ENCODE measurements at regions not wholly inside any gene's neighbourhood (a gene's known extent, or its start where the extent isn't known, plus 50 kb on each side); places are given as distances from the start of the nearest gene placed in this dataset.

GRCh38 chr5:28451483-28451882 is 1413.1 kb upstream of the CDH9 start:
- H3K4me3 ChIP-seq (ENCODE audit: low read depth in 2 of 2, low read length in 1 of 2): no peak overlapping the region
- H3K9me2 ChIP-seq: no peaks in the 10 kb centered on the region
- no peaks in the 10 kb centered on the region for H3K79me2 ChIP-seq (ENCODE audit: insufficient read depth)
- no peak overlapping the region for H3K27ac ChIP-seq (ENCODE audit: low read depth in 2 of 2, low read length in 1 of 2)
- no peaks in the 10 kb centered on the region for H3K4me1 ChIP-seq (ENCODE audit: control insufficient read depth in 1 of 2, insufficient read depth in 2 of 2, low read depth in 1 of 2, low read length in 1 of 2)
- ChIA-PET CTCF (no interaction called here), POLR2A (no interaction called here)
- H3K36me3 ChIP-seq (replicated peaks in 1 of 2; ENCODE audit: control insufficient read depth in 1 of 2, insufficient read depth in 2 of 2, low read length in 1 of 2): no peaks in the 10 kb centered on the region
- H2AFZ ChIP-seq (ENCODE audit: low read depth): no peak overlapping the region
- no peaks in the 10 kb centered on the region for H3F3A ChIP-seq (replicated peaks; ENCODE audit: insufficient read depth)
- H3K4me2 ChIP-seq: no peak overlapping the region
- DNase-seq: no peak
- no peaks in the 10 kb centered on the region for H3K27me3 ChIP-seq (ENCODE audit: insufficient read depth)
- H4K20me1 ChIP-seq (ENCODE audit: insufficient read depth): no peaks in the 10 kb centered on the region
- H3K9me3 ChIP-seq: no peaks in the 10 kb centered on the region
- TF ChIP-seq NRF1 (IDR thresholded peaks at IDR 0.05; ENCODE audit: low read depth, low read length) (no peak), RAD21 (IDR thresholded peaks at IDR 0.05; ENCODE audit: low read length) (no peak), POLR2AphosphoS5 (IDR thresholded peaks at IDR 0.05; ENCODE audit: low read depth, low read length) (no peak), RXRA (IDR thresholded peaks at IDR 0.05; ENCODE audit: borderline replicate concordance, low read depth) (no peak), FOXJ3 (CRISPR knock-in tag; IDR thresholded peaks at IDR 0.05) (no peak), EZH2phosphoT487 (IDR thresholded peaks at IDR 0.05; ENCODE audit: borderline replicate concordance, low read depth) (no peak), SIN3A (IDR thresholded peaks at IDR 0.05; ENCODE audit: borderline replicate concordance, low read depth, low read length) (no peak), PBX3 (IDR thresholded peaks at IDR 0.05) (no peak), GABPA (IDR thresholded peaks at IDR 0.05; ENCODE audit: low read depth) (no peak), YY1 (IDR thresholded peaks at IDR 0.05; ENCODE audit: low read depth) (no peak), NFIC (IDR thresholded peaks at IDR 0.05; ENCODE audit: borderline replicate concordance) (no peak), RFX5 (IDR thresholded peaks at IDR 0.05; ENCODE audit: low read length) (no peak), TCF12 (IDR thresholded peaks at IDR 0.05) (no peak)
- H3K9ac ChIP-seq: no peak overlapping the region

GRCh38 chr5:28450997-28451396 is 1412.6 kb upstream of the CDH9 start:
- H3K27me3 ChIP-seq (ENCODE audit: insufficient read depth): no peaks in the 10 kb centered on the region
- no peak overlapping the region for H3K27ac ChIP-seq (ENCODE audit: low read depth in 2 of 2, low read length in 1 of 2)
- H3K9me3 ChIP-seq: no peaks in the 10 kb centered on the region
- H3F3A ChIP-seq (replicated peaks; ENCODE audit: insufficient read depth): no peaks in the 10 kb centered on the region
- 1% methylated on average over 3 of the region's 3 CpGs for WGBS (ENCODE audit: low lambda C conversion rate)
- no peak overlapping the region for H3K9ac ChIP-seq
- ChIA-PET CTCF (no interaction called here), POLR2A (no interaction called here)
- no peaks in the 10 kb centered on the region for H3K4me1 ChIP-seq (ENCODE audit: control insufficient read depth in 1 of 2, insufficient read depth in 2 of 2, low read depth in 1 of 2, low read length in 1 of 2)
- DNase-seq: no peak
- H3K79me2 ChIP-seq (ENCODE audit: insufficient read depth): no peaks in the 10 kb centered on the region
- H3K4me3 ChIP-seq (ENCODE audit: low read depth in 2 of 2, low read length in 1 of 2): no peak overlapping the region
- TF ChIP-seq FOXJ3 (CRISPR knock-in tag; IDR thresholded peaks at IDR 0.05) (no peak), ELF1 (IDR thresholded peaks at IDR 0.05) (no peak), IRF3 (IDR thresholded peaks at IDR 0.05; ENCODE audit: low read depth, low read length) (no peak), MXI1 (IDR thresholded peaks at IDR 0.05; ENCODE audit: low read depth, low read length) (no peak), EP300 (IDR thresholded peaks at IDR 0.05; ENCODE audit: borderline replicate concordance in 1 of 2, low read depth in 1 of 2, low read length in 1 of 2) (no peak), CHD2 (IDR thresholded peaks at IDR 0.05; ENCODE audit: low read length, partially characterized antibody) (no peak), MAX (IDR thresholded peaks at IDR 0.05; ENCODE audit: low read depth) (no peak)
- H3K36me3 ChIP-seq (replicated peaks in 1 of 2; ENCODE audit: control insufficient read depth in 1 of 2, insufficient read depth in 2 of 2, low read length in 1 of 2): no peaks in the 10 kb centered on the region
- no peak overlapping the region for H3K4me2 ChIP-seq
- H4K20me1 ChIP-seq (ENCODE audit: insufficient read depth): no peaks in the 10 kb centered on the region
- H2AFZ ChIP-seq (ENCODE audit: low read depth): no peak overlapping the region
- H3K9me2 ChIP-seq: no peaks in the 10 kb centered on the region

Data from SK-N-SH (cell line).